ENCODE measurements at regions not wholly inside any gene's neighbourhood (a gene's known extent, or its start where the extent isn't known, plus 50 kb on each side); places are given as distances from the start of the nearest gene placed in this dataset.
A peak's percentile ranks its signal among the peaks of the same experiment; 100 is the strongest.

- H3K27ac Mint-ChIP-seq (ENCODE audit: unreplicated experiment) = no peak overlapping the region
- H3K9me3 ChIP-seq = no peaks in the 10 kb centered on the region
- no peaks in the 10 kb centered on the region for H3K27me3 Mint-ChIP-seq (ENCODE audit: insufficient read depth, unreplicated experiment)
- no peak overlapping the region for H3K4me3 Mint-ChIP-seq (ENCODE audit: unreplicated experiment)
- CTCF ChIA-PET = interaction anchor here (0.6 to 2.8 kb wide), 9 partner anchors 13 to 175 kb away, joined by 3 to 24 read pairs (median 5); no protein-coding TSS in a partner anchor
- no peaks in the 10 kb centered on the region for H3K9me3 Mint-ChIP-seq (ENCODE audit: unreplicated experiment)
- no peak overlapping the region for H3K4me3 ChIP-seq (ENCODE audit: low read depth, low read length)
- peak in 1 of 2 experiments; percentile 31 for DNase-seq
- no peaks in the 10 kb centered on the region for H3K36me3 ChIP-seq (ENCODE audit: control insufficient read depth, insufficient read depth, low read length)
- H3K4me1 ChIP-seq = peaks cover 10% of the 10 kb centered on the region
- H3K27me3 ChIP-seq (replicated peaks; ENCODE audit: control insufficient read depth, insufficient read depth, low read length) = no peaks in the 10 kb centered on the region
- TF ChIP-seq CTCF (IDR thresholded peaks at IDR 0.05; ENCODE audit: insufficient read depth in 1 of 2, low read depth in 1 of 2, low read length in 1 of 2, severe bottlenecking in 1 of 2, unreplicated experiment in 1 of 2) = peak; percentile 59 to 67
- no TSS peak for BruUV-seq (replicated peaks)
- POLR2A ChIA-PET = no interaction called here
- H3K4me1 Mint-ChIP-seq (ENCODE audit: low read depth, unreplicated experiment) = no peaks in the 10 kb centered on the region
- no peaks in the 10 kb centered on the region for H3K36me3 Mint-ChIP-seq (ENCODE audit: insufficient read depth, unreplicated experiment)
- intact Hi-C loops (cut with micrococcal nuclease; ENCODE audit: unreplicated experiment) = loop anchor here (1.0 to 2.0 kb wide), 3 partner anchors 42 to 305 kb away; no protein-coding TSS in a partner anchor
Measured at GRCh38 chr4:112938461-112939058, 110.9 kb upstream of the ANK2 start.

- no peaks in the 10 kb centered on the region for H3K27me3 Mint-ChIP-seq (ENCODE audit: insufficient read depth, unreplicated experiment)
- H3K4me1 Mint-ChIP-seq (ENCODE audit: low read depth, unreplicated experiment) = peaks cover 7% of the 10 kb centered on the region
- Histone ChIP-seq H3K36me3 (ENCODE audit: control insufficient read depth, insufficient read depth, low read length) (no peaks in the 10 kb centered on the region), H3K9me3 (no peaks in the 10 kb centered on the region), H3K4me1 (peaks cover 10% of the 10 kb centered on the region), H3K4me3 (ENCODE audit: low read depth, low read length) (no peak overlapping the region), H3K27me3 (replicated peaks; ENCODE audit: control insufficient read depth, insufficient read depth, low read length) (no peaks in the 10 kb centered on the region)
- H3K27ac Mint-ChIP-seq (ENCODE audit: unreplicated experiment) = no peak overlapping the region
- peaks cover 8% of the 10 kb centered on the region for H3K9me3 Mint-ChIP-seq (ENCODE audit: unreplicated experiment)
- intact Hi-C loops (cut with micrococcal nuclease; ENCODE audit: unreplicated experiment) = loop anchor here (2.0 kb wide), 1 partner anchor 43 kb away; no protein-coding TSS in a partner anchor
- no TSS peak for BruUV-seq (replicated peaks)
- TF ChIP-seq CTCF (IDR thresholded peaks at IDR 0.05; ENCODE audit: insufficient read depth in 1 of 2, low read depth in 1 of 2, low read length in 1 of 2, severe bottlenecking in 1 of 2, unreplicated experiment in 1 of 2) = no peak
- DNase-seq = no peak
- POLR2A ChIA-PET = no interaction called here
- CTCF ChIA-PET = interaction anchor here (2.8 kb wide), 1 partner anchor 174 kb away, joined by 24 read pairs; no protein-coding TSS in a partner anchor
- no peak overlapping the region for H3K4me3 Mint-ChIP-seq (ENCODE audit: unreplicated experiment)
- H3K36me3 Mint-ChIP-seq (ENCODE audit: insufficient read depth, unreplicated experiment) = no peaks in the 10 kb centered on the region
Measured at GRCh38 chr4:112939901-112940300, 109.6 kb upstream of the ANK2 start.

- ChIA-PET POLR2A (no interaction called here), CTCF (interaction anchor here (2.8 kb wide), 1 partner anchor 174 kb away, joined by 24 read pairs; no protein-coding TSS in a partner anchor)
- no peaks in the 10 kb centered on the region for H3K36me3 Mint-ChIP-seq (ENCODE audit: insufficient read depth, unreplicated experiment)
Measured at GRCh38 chr4:112940336-112940735, 109.1 kb upstream of the ANK2 start.

More at GRCh38 chr4:112940336-112940735, 109.1 kb upstream of the ANK2 start:
- peaks cover 7% of the 10 kb centered on the region for H3K4me1 Mint-ChIP-seq (ENCODE audit: low read depth, unreplicated experiment)
- H3K27ac Mint-ChIP-seq (ENCODE audit: unreplicated experiment) = no peak overlapping the region
- H3K4me1 ChIP-seq = peaks cover 10% of the 10 kb centered on the region
- H3K36me3 ChIP-seq (ENCODE audit: control insufficient read depth, insufficient read depth, low read length) = no peaks in the 10 kb centered on the region
- no peak overlapping the region for H3K4me3 Mint-ChIP-seq (ENCODE audit: unreplicated experiment)
- no peaks in the 10 kb centered on the region for H3K27me3 Mint-ChIP-seq (ENCODE audit: insufficient read depth, unreplicated experiment)
- H3K27me3 ChIP-seq (replicated peaks; ENCODE audit: control insufficient read depth, insufficient read depth, low read length) = no peaks in the 10 kb centered on the region
- no peak for TF ChIP-seq CTCF (IDR thresholded peaks at IDR 0.05; ENCODE audit: insufficient read depth in 1 of 2, low read depth in 1 of 2, low read length in 1 of 2, severe bottlenecking in 1 of 2, unreplicated experiment in 1 of 2)
- intact Hi-C loops (cut with micrococcal nuclease; ENCODE audit: unreplicated experiment) = no loop called here
- DNase-seq = no peak
- H3K4me3 ChIP-seq (ENCODE audit: low read depth, low read length) = no peak overlapping the region
- no peaks in the 10 kb centered on the region for H3K9me3 ChIP-seq
- peaks cover 9% of the 10 kb centered on the region for H3K9me3 Mint-ChIP-seq (ENCODE audit: unreplicated experiment)
- BruUV-seq (replicated peaks) = no TSS peak
